K562 (cell line): ENCODE measurements at regions not wholly inside any gene's neighbourhood (a gene's known extent, or its start where the extent isn't known, plus 50 kb on each side); places are given as distances from the start of the nearest gene placed in this dataset.
A peak's percentile ranks its signal among the peaks of the same experiment; 100 is the strongest.

Experiments
- ATAC-seq: fragments of 200-7000 bp; cut with Tn5 transposase; 3 replicates; pipeline ENCODE4 v1.9.1; 2020; ENCODE audit warnings: moderate library complexity
- BruUV-seq: library from RNA; stranded (reverse); fragments of 400-500 nt; replicated peaks from 2 replicates; lab custom pipeline; 2021; lab: Mats Ljungman, UMichigan
- CTCF ChIA-PET: fragments of 300-600 bp; formaldehyde crosslinking; extraction: SDS; loops from one replicate; lab custom pipeline; 2021; ENCODE audit warnings: low intra/inter-chr PET ratio; lab: Yijun Ruan, JAX
- POLR2A ChIA-PET: fragments of 300-600, 350-650 bp; sonication (Branson Sonifier 250); formaldehyde crosslinking; extraction: SDS; loops from one replicate; lab custom pipeline; 2021; ENCODE audit warnings: antibody characterized with exemption, inconsistent platforms; lab: Yijun Ruan, JAX
- DNase-seq, 4 experiments: peaks; one replicate each; pipeline versions ENCODE4 v3.0.0 to v3.0.0-alpha.2; 2011 to 2018; ENCODE audit warnings: low spot score in 3 of 4, mixed read lengths in 3 of 4; ENCODE audit errors: extremely low read depth in 1 of 4
- FAIRE-seq: peaks from 2 replicates; lab custom pipeline; 2011; peaks lifted over from hg19 to GRCh38; lab: Jason Lieb, UNC
- H2AFZ ChIP-seq: 2 replicates; pipeline ENCODE4 v1.6.0; 2011; ENCODE audit warnings: low read depth, low read length, control low read depth, inconsistent platforms
- H3K27ac ChIP-seq: fragments of 200-600 bp; 3 replicates; pipeline ENCODE4 v1.8.0; 2011; ENCODE audit warnings: low read depth, mild to moderate bottlenecking, control low read depth, inconsistent platforms, low read length, moderate library complexity, mixed read lengths; ENCODE audit errors: extremely low read depth
- H3K27me3 ChIP-seq, 2 experiments: fragments of 300-600 bp in 1 of 2; 2 replicates in 1 of 2; 3 replicates in 1 of 2; pipeline versions ENCODE4 v1.6.0 to v1.8.0; 2011; ENCODE audit warnings: inconsistent platforms in 2 of 2, low read length in 2 of 2, mild to moderate bottlenecking in 1 of 2, mixed read lengths in 1 of 2, moderate library complexity in 1 of 2; ENCODE audit not compliant: control insufficient read depth in 2 of 2, insufficient read depth in 2 of 2
- H3K36me3 ChIP-seq: fragments of 300-600 bp; 3 replicates; pipeline ENCODE4 v1.8.0; 2011; ENCODE audit warnings: mild to moderate bottlenecking, low read length, inconsistent platforms; ENCODE audit not compliant: control insufficient read depth, insufficient read depth
- H3K4me1 ChIP-seq, 2 experiments: fragments of 200-600 bp in 1 of 2; replicated peaks in 1 of 2; 2 replicates in 1 of 2; 3 replicates in 1 of 2; pipeline versions ENCODE4 v1.5.1 to v1.8.0; 2011; ENCODE audit warnings: inconsistent platforms in 2 of 2, low read length in 2 of 2, mild to moderate bottlenecking in 1 of 2, mixed read lengths in 1 of 2, moderate library complexity in 1 of 2; ENCODE audit not compliant: control insufficient read depth in 2 of 2, insufficient read depth in 2 of 2
- H3K4me2 ChIP-seq: 2 replicates; pipeline ENCODE4 v1.6.1; 2011; ENCODE audit warnings: low read length, control low read depth, inconsistent platforms, mixed read lengths; ENCODE audit not compliant: insufficient read depth
- H3K4me3 ChIP-seq: fragments of 200-600 bp; sonication (generic), shearing (Covaris generic); 2 replicates; pipeline ENCODE4 v1.5.1; 2016; ENCODE audit warnings: control low read depth, inconsistent platforms
- H3K79me2 ChIP-seq: fragments of 200-600 bp; 3 replicates; pipeline ENCODE4 v1.8.0; 2011; ENCODE audit warnings: low read length, inconsistent platforms; ENCODE audit not compliant: control insufficient read depth, insufficient read depth
- H3K9ac ChIP-seq, 2 experiments: 2 replicates each; pipeline versions ENCODE4 v1.6.0 to v1.6.1; 2011; ENCODE audit warnings: low read depth in 2 of 2, low read length in 2 of 2, control low read depth in 1 of 2, inconsistent platforms in 1 of 2, mild to moderate bottlenecking in 1 of 2, mixed read lengths in 1 of 2; ENCODE audit not compliant: insufficient read depth in 1 of 2
- H3K9me1 ChIP-seq: one replicate; pipeline ENCODE4 v1.6.0; 2011; ENCODE audit warnings: inconsistent platforms, mild to moderate bottlenecking, low read length, moderate library complexity; ENCODE audit not compliant: control insufficient read depth, insufficient read depth
- H3K9me3 ChIP-seq: replicated peaks from 2 replicates; pipeline ENCODE4 v1.5.1; 2011; ENCODE audit warnings: low read depth, low read length, inconsistent platforms; ENCODE audit not compliant: control insufficient read depth, insufficient read depth
- H4K20me1 ChIP-seq: replicated peaks from 2 replicates; pipeline ENCODE4 v1.6.1; 2011; ENCODE audit warnings: low read length, inconsistent platforms, mixed read lengths; ENCODE audit not compliant: control insufficient read depth, insufficient read depth
- FOXA3 ChIP-seq, 2 experiments: fragments of 450-650 bp in 1 of 2; sonication (generic) in 1 of 2; formaldehyde crosslinking; IDR thresholded peaks in 1 of 2; conservative IDR thresholded peaks in 1 of 2; 2 replicates each; pipeline versions ENCODE4 v1.4.0 to v1.8.0; 2020 to 2022; ENCODE audit warnings: mild to moderate bottlenecking in 2 of 2, missing genetic modification reagents in 1 of 2
- LARP7 ChIP-seq: fragments of 450-650 bp; IDR thresholded peaks from 2 replicates; pipeline ENCODE4 v1.6.1; 2016
- POLR3G ChIP-seq: IDR thresholded peaks from 2 replicates; pipeline ENCODE4 v1.6.1; 2011; ENCODE audit not compliant: insufficient read length, insufficient replicate concordance; ENCODE audit errors: extremely low read depth
- RBM15 ChIP-seq: fragments of 200-400 bp; formaldehyde crosslinking; IDR thresholded peaks from 2 replicates; pipeline ENCODE4 v1.6.1; 2018; ENCODE audit warnings: mild to moderate bottlenecking, low read length, moderate library complexity; ENCODE audit not compliant: insufficient read depth
- SMARCB1 ChIP-seq: IDR thresholded peaks from 2 replicates; pipeline ENCODE4 v1.6.1; 2011; ENCODE audit warnings: improper control_type of control experiment, low read depth; ENCODE audit not compliant: insufficient read length
- ZNF133 ChIP-seq: fragments of 250-450 bp; sonication (Bioruptor Pico); IDR thresholded peaks from 2 replicates; pipeline ENCODE4 v1.4.0; 2020; ENCODE audit warnings: mild to moderate bottlenecking
- ZNF184 ChIP-seq: sonication (generic); formaldehyde crosslinking; IDR thresholded peaks from 2 replicates; pipeline ENCODE4 v1.5.0; 2020; ENCODE audit warnings: missing genetic modification reagents
- ZNF224 ChIP-seq: sonication (generic); formaldehyde crosslinking; IDR thresholded peaks from 2 replicates; pipeline ENCODE4 v1.8.0; 2022; ENCODE audit warnings: mild to moderate bottlenecking, missing genetic modification reagents
- WGBS: fragments of 100-300 bp; shearing (Covaris generic); methylation state at CpG from one replicate; pipeline ENCODE4 v1.1.6; 2016; ENCODE audit warnings: low coverage, mixed read lengths; ENCODE audit not compliant: insufficient coverage; ENCODE audit errors: missing lambda C conversion rate; 5-methylcytosine and 5-hydroxymethylcytosine counted together
- in situ Hi-C: fragments of 300-500 bp; cut with MboI; formaldehyde crosslinking; loops from 4 replicates; pipeline ENCODE4 v1.15.0; 2018; ENCODE audit warnings: inconsistent platforms, mixed read lengths
- intact Hi-C: fragments of 100-400 bp; cut with micrococcal nuclease; formaldehyde crosslinking; loops from 2 replicates; pipeline ENCODE4 v1.14.2; 2022
- TF ChIP-seq, protein P1 (sequence below): sonication (generic); formaldehyde crosslinking; IDR thresholded peaks from 2 replicates; pipeline ENCODE4 v1.9.0; 2022; ENCODE audit warnings: mild to moderate bottlenecking, missing genetic modification reagents
- TF ChIP-seq, protein P2 (sequence below): fragments of 250-450 bp; sonication (Bioruptor Pico); IDR thresholded peaks from 2 replicates; pipeline ENCODE4 v1.5.0; 2021

DNA sequence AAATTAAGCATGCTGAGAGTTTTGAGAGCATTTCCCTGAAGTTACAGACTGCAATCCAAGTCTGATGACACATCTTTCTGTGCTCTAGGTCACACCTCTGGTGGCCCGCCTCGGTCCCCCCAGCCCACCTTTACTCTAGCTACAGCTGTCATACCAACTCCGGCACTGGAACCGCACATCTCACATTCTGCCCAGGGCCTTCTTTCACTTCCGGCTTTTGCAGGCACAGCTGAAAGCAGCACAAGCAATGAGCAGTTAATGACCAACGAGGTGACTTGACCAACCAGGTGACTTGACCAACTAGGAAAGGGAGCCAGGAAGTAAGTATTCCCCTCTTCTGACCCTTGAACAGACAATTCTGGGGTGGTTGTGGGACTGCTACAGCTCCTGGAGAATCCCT is 88.6 kb upstream of the MOCS1 start:
- ATAC-seq: no peak
- intact Hi-C loops: loop anchor here (1.0 kb wide), 1 partner anchor 37 kb away; no protein-coding TSS in a partner anchor
- H3K36me3 ChIP-seq: no peaks in the 10 kb centered on the region
- H3K27ac ChIP-seq: no peak overlapping the region
- in situ Hi-C loops: no loop called here
- DNase-seq: no peak
- H3K4me3 ChIP-seq: no peak overlapping the region
- H2AFZ ChIP-seq: peak overlapping the region; percentile 29; the same call in 1 of the 2 replicates
- POLR2A ChIA-PET: interaction anchor here (1.1 kb wide), 1 partner anchor 14 kb away, joined by 3 read pairs; no protein-coding TSS in a partner anchor
- H3K9me1 ChIP-seq: no peaks in the 10 kb centered on the region
- BruUV-seq: no TSS peak
- WGBS: 8% methylated on average over 6 of the region's 6 CpGs
- no peaks in the 10 kb centered on the region for H3K9me3 ChIP-seq
- no peak overlapping the region for H3K9ac ChIP-seq
- no peaks in the 10 kb centered on the region for H4K20me1 ChIP-seq
- CTCF ChIA-PET: no interaction called here
- H3K27me3 ChIP-seq: no peaks in the 10 kb centered on the region
- no peak overlapping the region for H3K4me2 ChIP-seq
- no peaks in the 10 kb centered on the region for H3K4me1 ChIP-seq
- H3K79me2 ChIP-seq: no peaks in the 10 kb centered on the region
- TF ChIP-seq ZNF133: no peak
- TF ChIP-seq ZNF224 (CRISPR knock-in tag): no peak
- TF ChIP-seq, protein P1, sequence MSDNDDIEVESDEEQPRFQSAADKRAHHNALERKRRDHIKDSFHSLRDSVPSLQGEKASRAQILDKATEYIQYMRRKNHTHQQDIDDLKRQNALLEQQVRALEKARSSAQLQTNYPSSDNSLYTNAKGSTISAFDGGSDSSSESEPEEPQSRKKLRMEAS (CRISPR knock-in tag): no peak
- TF ChIP-seq POLR3G: no peak
- TF ChIP-seq RBM15: no peak
- TF ChIP-seq SMARCB1: no peak
- TF ChIP-seq LARP7: no peak
- no peak for TF ChIP-seq ZNF184
- TF ChIP-seq FOXA3 (CRISPR knock-in tag; conservative IDR thresholded peaks at IDR 0.05 in 1 of 2, IDR thresholded peaks at IDR 0.05 in 1 of 2): no peak
- TF ChIP-seq, protein P2, sequence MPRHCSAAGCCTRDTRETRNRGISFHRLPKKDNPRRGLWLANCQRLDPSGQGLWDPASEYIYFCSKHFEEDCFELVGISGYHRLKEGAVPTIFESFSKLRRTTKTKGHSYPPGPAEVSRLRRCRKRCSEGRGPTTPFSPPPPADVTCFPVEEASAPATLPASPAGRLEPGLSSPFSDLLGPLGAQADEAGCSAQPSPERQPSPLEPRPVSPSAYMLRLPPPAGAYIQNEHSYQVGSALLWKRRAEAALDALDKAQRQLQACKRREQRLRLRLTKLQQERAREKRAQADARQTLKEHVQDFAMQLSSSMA (CRISPR knock-in tag): no peak
- FAIRE-seq: no peak
